RWPE1 (cell line): ENCODE measurements at regions not wholly inside any gene's neighbourhood (a gene's known extent, or its start where the extent isn't known, plus 50 kb on each side); places are given as distances from the start of the nearest gene placed in this dataset.
A peak's percentile ranks its signal among the peaks of the same experiment; 100 is the strongest.

ENCODE experiments used
- CTCF ChIA-PET: fragments of 350-600 bp; sonication (Branson Sonifier 250); formaldehyde crosslinking; extraction: SDS; loops from one replicate; lab custom pipeline; 2021; lab: Yijun Ruan, JAX
- POLR2A ChIA-PET: fragments of 400-600 bp; formaldehyde crosslinking; extraction: SDS; loops from one replicate; lab custom pipeline; 2020; ENCODE audit warnings: antibody characterized with exemption; ENCODE audit not compliant: low non-redundant PET; lab: Yijun Ruan, JAX
- DNase-seq: peaks from one replicate; pipeline ENCODE4 v3.0.0; 2012; ENCODE audit warnings: low spot score
- H3K27ac ChIP-seq: fragments of 450-650 bp; 2 replicates; pipeline ENCODE4 v1.5.1; 2017
- CTCF ChIP-seq: fragments of 450-650 bp; conservative IDR thresholded peaks from 2 replicates; pipeline ENCODE4 v1.5.1; 2017; ENCODE audit warnings: low read depth, mild to moderate bottlenecking

- no peak for TF ChIP-seq CTCF
- CTCF ChIA-PET: interaction anchor here (0.6 kb wide), 1 partner anchor 17 kb away, joined by 3 read pairs; no protein-coding TSS in a partner anchor
- POLR2A ChIA-PET: no interaction called here
- no peak overlapping the region for H3K27ac ChIP-seq
- DNase-seq: no peak
Measured at GRCh38 chr1:168887381-168887780, 158.4 kb upstream of the DPT start.

GRCh38 chr1:168888418-168888817 lies 159.4 kb upstream of the DPT start:
- no peak for TF ChIP-seq CTCF
- ChIA-PET POLR2A (no interaction called here), CTCF (no interaction called here)
- no peak for DNase-seq
- no peak overlapping the region for H3K27ac ChIP-seq

GRCh38 chr1:168892931-168893330 lies 163.9 kb upstream of the DPT start:
- DNase-seq: no peak
- ChIA-PET POLR2A (no interaction called here), CTCF (interaction anchor here (0.5 kb wide), 1 partner anchor 10 kb away, joined by 5 read pairs; no protein-coding TSS in a partner anchor)
- H3K27ac ChIP-seq: no peak overlapping the region
- no peak for TF ChIP-seq CTCF

GRCh38 chr1:168893359-168893801 lies 164.4 kb upstream of the DPT start:
- H3K27ac ChIP-seq: peak overlapping the region; percentile 45; the same call in 1 of the 2 replicates
- ChIA-PET CTCF (interaction anchor here (0.5 kb wide), 1 partner anchor 10 kb away, joined by 5 read pairs; no protein-coding TSS in a partner anchor), POLR2A (no interaction called here)
- DNase-seq: peak; percentile 11
- no peak for TF ChIP-seq CTCF

GRCh38 chr1:168894397-168894903 lies 165.4 kb upstream of the DPT start:
- ChIA-PET CTCF (interaction anchor here (0.8 kb wide), 1 partner anchor 220 kb away, joined by 5 read pairs; no protein-coding TSS in a partner anchor), POLR2A (no interaction called here)
- H3K27ac ChIP-seq: no peak overlapping the region
- no peak for DNase-seq
- no peak for TF ChIP-seq CTCF

GRCh38 chr1:168897249-168897648 lies 168.2 kb upstream of the DPT start:
- ChIA-PET CTCF (interaction anchor here (0.6 kb wide), 1 partner anchor 78 kb away, joined by 3 read pairs; no protein-coding TSS in a partner anchor), POLR2A (no interaction called here)
- no peak overlapping the region for H3K27ac ChIP-seq

More at GRCh38 chr1:168897249-168897648, 168.2 kb upstream of the DPT start:
- no peak for DNase-seq
- no peak for TF ChIP-seq CTCF
